KMS-11 (cell line): ENCODE measurements at regions not wholly inside any gene's neighbourhood (a gene's known extent, or its start where the extent isn't known, plus 50 kb on each side); places are given as distances from the start of the nearest gene placed in this dataset.

ENCODE experiments used
- H2AFZ ChIP-seq: fragments of 200-600 bp; sonication (generic); 2 replicates; pipeline ENCODE4 v1.6.1; 2016; ENCODE audit warnings: antibody characterized with exemption, mixed run types, low read depth
- H3K27ac ChIP-seq: fragments of 200-600 bp; sonication (generic); 2 replicates; pipeline ENCODE4 v1.6.1; 2016; ENCODE audit warnings: mild to moderate bottlenecking, mixed run types
- H3K27me3 ChIP-seq: fragments of 200-600 bp; sonication (generic); 2 replicates; pipeline ENCODE4 v1.6.1; 2017; ENCODE audit warnings: mild to moderate bottlenecking, low read depth, mixed run types, moderate library complexity; ENCODE audit not compliant: insufficient read depth
- H3K36me3 ChIP-seq: fragments of 200-600 bp; sonication (generic); 2 replicates; pipeline ENCODE4 v1.6.1; 2017; ENCODE audit warnings: mild to moderate bottlenecking, mixed run types; ENCODE audit not compliant: insufficient read depth
- H3K4me1 ChIP-seq: fragments of 200-600 bp; sonication (generic); 2 replicates; pipeline ENCODE4 v1.6.1; 2016; ENCODE audit warnings: mild to moderate bottlenecking, low read depth, mixed run types; ENCODE audit not compliant: poor library complexity, severe bottlenecking
- H3K4me2 ChIP-seq: fragments of 200-600 bp; sonication (generic); 2 replicates; pipeline ENCODE4 v1.7.0; 2016; ENCODE audit warnings: mild to moderate bottlenecking, mixed run types
- H3K4me3 ChIP-seq: fragments of 200-600 bp; sonication (generic); IDR thresholded peaks from 2 replicates; pipeline ENCODE4 v1.6.1; 2017; ENCODE audit warnings: low read depth, low read length, mixed read lengths; ENCODE audit not compliant: insufficient read depth
- H3K79me2 ChIP-seq: fragments of 200-600 bp; sonication (generic); 2 replicates; pipeline ENCODE4 v1.6.1; 2016; ENCODE audit warnings: low read depth, mixed run types; ENCODE audit not compliant: insufficient read depth
- H3K9ac ChIP-seq: fragments of 200-600 bp; sonication (generic); 2 replicates; pipeline ENCODE4 v1.6.1; 2016; ENCODE audit warnings: mild to moderate bottlenecking, mixed run types
- H4K20me1 ChIP-seq: fragments of 200-600 bp; sonication (generic); 2 replicates; pipeline ENCODE4 v1.6.1; 2016; ENCODE audit warnings: mild to moderate bottlenecking, mixed run types; ENCODE audit not compliant: insufficient read depth
- CTCF ChIP-seq: fragments of 200-600 bp; sonication (generic); conservative IDR thresholded peaks from 2 replicates; pipeline ENCODE4 v1.6.1; 2017; ENCODE audit warnings: low read depth, mild to moderate bottlenecking, antibody characterized with exemption, low read length, moderate library complexity, mixed read lengths

- H3K4me3 ChIP-seq: no peak overlapping the region
- H2AFZ ChIP-seq: no peak overlapping the region
- no peaks in the 10 kb centered on the region for H3K4me1 ChIP-seq
- no peak overlapping the region for H3K27ac ChIP-seq
- no peak for TF ChIP-seq CTCF
- no peaks in the 10 kb centered on the region for H4K20me1 ChIP-seq
- no peak overlapping the region for H3K4me2 ChIP-seq
- no peaks in the 10 kb centered on the region for H3K27me3 ChIP-seq
- no peaks in the 10 kb centered on the region for H3K36me3 ChIP-seq
- H3K79me2 ChIP-seq: no peaks in the 10 kb centered on the region
- H3K9ac ChIP-seq: no peak overlapping the region
Measured at GRCh38 chr4:13903061-13903460, 275.5 kb upstream of the BOD1L1 start.

- H3K36me3 ChIP-seq: no peaks in the 10 kb centered on the region
- no peaks in the 10 kb centered on the region for H3K27me3 ChIP-seq
- no peak overlapping the region for H3K9ac ChIP-seq
- no peak overlapping the region for H3K4me3 ChIP-seq
- no peak overlapping the region for H2AFZ ChIP-seq
- no peak overlapping the region for H3K4me2 ChIP-seq
- H3K4me1 ChIP-seq: no peaks in the 10 kb centered on the region
- no peaks in the 10 kb centered on the region for H4K20me1 ChIP-seq
- no peak for TF ChIP-seq CTCF
- H3K27ac ChIP-seq: no peak overlapping the region
- H3K79me2 ChIP-seq: no peaks in the 10 kb centered on the region
Measured at GRCh38 chr4:13903901-13904300, 276.4 kb upstream of the BOD1L1 start.

- H3K9ac ChIP-seq: no peak overlapping the region
- H4K20me1 ChIP-seq: no peaks in the 10 kb centered on the region
- TF ChIP-seq CTCF: no peak
- no peaks in the 10 kb centered on the region for H3K79me2 ChIP-seq
- no peaks in the 10 kb centered on the region for H3K36me3 ChIP-seq
- no peak overlapping the region for H3K27ac ChIP-seq
- no peaks in the 10 kb centered on the region for H3K27me3 ChIP-seq
- H3K4me2 ChIP-seq: no peak overlapping the region
- no peak overlapping the region for H3K4me3 ChIP-seq
- no peaks in the 10 kb centered on the region for H3K4me1 ChIP-seq
- H2AFZ ChIP-seq: no peak overlapping the region
Measured at GRCh38 chr4:13905543-13905942, 278.0 kb upstream of the BOD1L1 start.

GRCh38 chr4:13906727-13907126, 279.2 kb upstream of the BOD1L1 start:
- Histone ChIP-seq H3K4me1 (no peaks in the 10 kb centered on the region), H3K4me3 (no peak overlapping the region), H3K27ac (no peak overlapping the region), H3K9ac (no peak overlapping the region), H4K20me1 (no peaks in the 10 kb centered on the region), H3K27me3 (no peaks in the 10 kb centered on the region), H3K79me2 (no peaks in the 10 kb centered on the region), H3K4me2 (no peak overlapping the region), H3K36me3 (no peaks in the 10 kb centered on the region), H2AFZ (no peak overlapping the region)
- TF ChIP-seq CTCF: no peak
